ENCODE measurements at regions not wholly inside any gene's neighbourhood (a gene's known extent, or its start where the extent isn't known, plus 50 kb on each side); places are given as distances from the start of the nearest gene placed in this dataset.
"Not testable (repeated sequence)": the region's sequence is repeated elsewhere in the genome, so short reads cannot be mapped to it uniquely, and the experiment has no call there.

DNA sequence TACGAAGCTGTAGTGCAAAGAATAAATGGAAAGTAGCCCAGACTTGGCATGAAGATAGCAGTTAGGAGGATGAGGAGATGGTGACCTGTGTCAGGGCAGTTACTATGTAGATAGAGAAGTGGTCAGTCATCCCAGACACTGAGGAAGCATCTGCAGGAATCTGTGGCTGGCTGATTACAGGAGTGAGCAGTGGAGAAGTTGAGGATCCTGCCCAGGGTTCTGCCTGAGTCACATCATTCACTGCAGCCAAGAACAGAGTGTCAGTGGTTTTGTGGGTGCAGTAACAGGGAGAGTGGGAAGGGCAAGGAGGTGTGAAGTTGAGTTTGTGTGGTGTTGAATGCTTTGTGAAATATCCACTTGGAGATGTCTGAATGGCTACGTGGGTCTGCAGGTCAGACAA is 676.4 kb upstream of the NRP1 start:
- Histone ChIP-seq H3K27me3 (ENCODE audit: insufficient read depth, low read length, poor library complexity, severe bottlenecking) (no peaks in the 10 kb centered on the region), H3K9me3 (ENCODE audit: insufficient read depth, low read depth, low read length) (no peaks in the 10 kb centered on the region), H3K9me2 (replicated peaks; ENCODE audit: low read depth, low read length) (no peaks in the 10 kb centered on the region), H3F3A (ENCODE audit: low read depth) (no peaks in the 10 kb centered on the region), H3K9ac (ENCODE audit: low read depth, low read length, poor library complexity, severe bottlenecking) (no peak overlapping the region), H3K79me2 (ENCODE audit: insufficient read depth, low read length) (no peaks in the 10 kb centered on the region), H4K20me1 (ENCODE audit: insufficient read depth, low read length, poor library complexity, severe bottlenecking) (no peaks in the 10 kb centered on the region), H3K36me3 (ENCODE audit: insufficient read depth, low read length) (no peaks in the 10 kb centered on the region), H3K4me1 (ENCODE audit: insufficient read depth, low read length, poor library complexity, severe bottlenecking) (no peaks in the 10 kb centered on the region), H3K4me2 (ENCODE audit: low read depth, low read length, poor library complexity, severe bottlenecking) (no peak overlapping the region), H3K4me3 (ENCODE audit: low read length, poor library complexity, severe bottlenecking) (no peak overlapping the region), H2AFZ (ENCODE audit: low read length) (no peak overlapping the region)
- TF ChIP-seq, protein P1, sequence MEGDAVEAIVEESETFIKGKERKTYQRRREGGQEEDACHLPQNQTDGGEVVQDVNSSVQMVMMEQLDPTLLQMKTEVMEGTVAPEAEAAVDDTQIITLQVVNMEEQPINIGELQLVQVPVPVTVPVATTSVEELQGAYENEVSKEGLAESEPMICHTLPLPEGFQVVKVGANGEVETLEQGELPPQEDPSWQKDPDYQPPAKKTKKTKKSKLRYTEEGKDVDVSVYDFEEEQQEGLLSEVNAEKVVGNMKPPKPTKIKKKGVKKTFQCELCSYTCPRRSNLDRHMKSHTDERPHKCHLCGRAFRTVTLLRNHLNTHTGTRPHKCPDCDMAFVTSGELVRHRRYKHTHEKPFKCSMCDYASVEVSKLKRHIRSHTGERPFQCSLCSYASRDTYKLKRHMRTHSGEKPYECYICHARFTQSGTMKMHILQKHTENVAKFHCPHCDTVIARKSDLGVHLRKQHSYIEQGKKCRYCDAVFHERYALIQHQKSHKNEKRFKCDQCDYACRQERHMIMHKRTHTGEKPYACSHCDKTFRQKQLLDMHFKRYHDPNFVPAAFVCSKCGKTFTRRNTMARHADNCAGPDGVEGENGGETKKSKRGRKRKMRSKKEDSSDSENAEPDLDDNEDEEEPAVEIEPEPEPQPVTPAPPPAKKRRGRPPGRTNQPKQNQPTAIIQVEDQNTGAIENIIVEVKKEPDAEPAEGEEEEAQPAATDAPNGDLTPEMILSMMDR (conservative IDR thresholded peaks at IDR 0.05; ENCODE audit: low read length), result no peak
- TF ChIP-seq EZH2phosphoT487 (IDR thresholded peaks at IDR 0.05; ENCODE audit: borderline replicate concordance), result no peak

DNA sequence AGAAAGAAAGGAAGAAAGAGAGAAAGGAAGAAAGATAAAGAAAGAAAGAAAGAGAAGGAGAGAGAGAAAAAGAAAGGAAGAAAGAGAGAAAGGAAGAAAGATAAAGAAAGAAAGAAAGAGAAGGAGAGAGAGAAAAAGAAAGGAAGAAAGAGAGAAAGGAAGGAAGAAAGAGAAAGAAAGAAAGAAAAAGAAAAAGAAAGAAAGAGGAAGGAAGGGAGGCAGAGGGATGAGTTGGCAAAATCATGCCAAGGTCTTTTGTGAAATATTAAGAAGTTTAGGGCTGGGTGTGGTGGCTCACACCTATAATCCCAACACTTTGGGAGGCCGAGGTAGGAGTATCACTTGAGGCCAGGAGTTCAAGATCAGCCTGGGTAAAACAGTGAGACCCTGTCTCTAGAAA is 675.8 kb upstream of the NRP1 start:
- not testable (repeated sequence) for H3K27me3 ChIP-seq (ENCODE audit: insufficient read depth, low read length, poor library complexity, severe bottlenecking); H3K4me1 ChIP-seq (ENCODE audit: insufficient read depth, low read length, poor library complexity, severe bottlenecking); H3K9ac ChIP-seq (ENCODE audit: low read depth, low read length, poor library complexity, severe bottlenecking); H3K79me2 ChIP-seq (ENCODE audit: insufficient read depth, low read length); H3K9me3 ChIP-seq (ENCODE audit: insufficient read depth, low read depth, low read length); H3K4me2 ChIP-seq (ENCODE audit: low read depth, low read length, poor library complexity, severe bottlenecking); H3K4me3 ChIP-seq (ENCODE audit: low read length, poor library complexity, severe bottlenecking); H3K36me3 ChIP-seq (ENCODE audit: insufficient read depth, low read length); H4K20me1 ChIP-seq (ENCODE audit: insufficient read depth, low read length, poor library complexity, severe bottlenecking); H3F3A ChIP-seq (ENCODE audit: low read depth); H2AFZ ChIP-seq (ENCODE audit: low read length); H3K9me2 ChIP-seq (replicated peaks; ENCODE audit: low read depth, low read length)

DNA sequence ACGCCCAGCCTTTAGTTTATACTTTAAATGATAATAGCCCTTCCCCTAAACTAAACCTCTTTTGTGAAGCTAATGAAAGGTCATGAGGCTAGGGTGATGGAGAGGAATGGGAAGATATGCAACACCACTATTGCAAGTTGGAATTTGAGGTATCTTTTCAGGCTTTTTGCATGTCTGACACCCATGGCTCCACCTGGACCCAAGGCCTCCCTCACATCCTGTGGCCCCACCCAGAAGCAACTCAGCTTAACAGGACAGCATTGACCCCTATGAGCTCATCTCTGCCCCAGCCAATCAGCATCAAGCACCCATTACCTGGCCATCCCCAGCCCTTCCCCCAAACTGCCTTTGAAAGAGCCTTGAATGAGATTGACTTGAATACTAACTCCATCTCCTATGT is 674.2 kb upstream of the NRP1 start:
- Histone ChIP-seq H3K4me3 (ENCODE audit: low read length, poor library complexity, severe bottlenecking) (no peak overlapping the region), H2AFZ (ENCODE audit: low read length) (no peak overlapping the region), H3K4me2 (ENCODE audit: low read depth, low read length, poor library complexity, severe bottlenecking) (no peak overlapping the region), H4K20me1 (ENCODE audit: insufficient read depth, low read length, poor library complexity, severe bottlenecking) (no peaks in the 10 kb centered on the region), H3K4me1 (ENCODE audit: insufficient read depth, low read length, poor library complexity, severe bottlenecking) (no peaks in the 10 kb centered on the region), H3K36me3 (ENCODE audit: insufficient read depth, low read length) (no peaks in the 10 kb centered on the region), H3K79me2 (ENCODE audit: insufficient read depth, low read length) (no peaks in the 10 kb centered on the region), H3K27me3 (ENCODE audit: insufficient read depth, low read length, poor library complexity, severe bottlenecking) (no peaks in the 10 kb centered on the region), H3K9me3 (ENCODE audit: insufficient read depth, low read depth, low read length) (no peaks in the 10 kb centered on the region), H3K9ac (ENCODE audit: low read depth, low read length, poor library complexity, severe bottlenecking) (no peak overlapping the region), H3K9me2 (replicated peaks; ENCODE audit: low read depth, low read length) (no peaks in the 10 kb centered on the region), H3F3A (ENCODE audit: low read depth) (no peaks in the 10 kb centered on the region)
- TF ChIP-seq, protein P1 (conservative IDR thresholded peaks at IDR 0.05; ENCODE audit: low read length), result no peak
- no peak for TF ChIP-seq EZH2phosphoT487 (IDR thresholded peaks at IDR 0.05; ENCODE audit: borderline replicate concordance)

DNA sequence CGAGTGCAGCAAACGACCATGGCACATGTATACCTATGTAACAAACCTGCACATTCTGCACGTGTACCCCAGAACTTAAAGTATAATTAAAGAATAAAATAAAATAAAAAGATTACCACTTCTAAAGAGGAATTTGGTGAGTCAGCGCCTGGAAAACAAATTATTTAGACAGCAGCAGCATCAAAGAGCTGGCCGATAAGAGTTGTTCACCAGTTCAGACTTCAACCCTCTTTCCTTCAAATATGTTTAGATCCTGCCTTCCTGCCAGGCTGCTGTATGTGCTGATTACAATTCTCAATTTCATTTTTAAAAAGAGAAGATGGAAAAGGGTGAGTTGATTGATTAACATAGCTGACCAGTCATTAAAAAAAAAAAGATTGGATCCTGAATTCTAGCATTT is 672.0 kb upstream of the NRP1 start:
- no peaks in the 10 kb centered on the region for H3K27me3 ChIP-seq (ENCODE audit: insufficient read depth, low read length, poor library complexity, severe bottlenecking)
- H3K79me2 ChIP-seq (ENCODE audit: insufficient read depth, low read length), result no peaks in the 10 kb centered on the region
- no peaks in the 10 kb centered on the region for H3K9me2 ChIP-seq (replicated peaks; ENCODE audit: low read depth, low read length)
- no peak overlapping the region for H3K4me2 ChIP-seq (ENCODE audit: low read depth, low read length, poor library complexity, severe bottlenecking)
- no peaks in the 10 kb centered on the region for H3F3A ChIP-seq (ENCODE audit: low read depth)
- H3K4me1 ChIP-seq (ENCODE audit: insufficient read depth, low read length, poor library complexity, severe bottlenecking), result no peaks in the 10 kb centered on the region
- H4K20me1 ChIP-seq (ENCODE audit: insufficient read depth, low read length, poor library complexity, severe bottlenecking), result no peaks in the 10 kb centered on the region
- H3K9me3 ChIP-seq (ENCODE audit: insufficient read depth, low read depth, low read length), result no peaks in the 10 kb centered on the region
- TF ChIP-seq, protein P1 (conservative IDR thresholded peaks at IDR 0.05; ENCODE audit: low read length), result no peak
- TF ChIP-seq EZH2phosphoT487 (IDR thresholded peaks at IDR 0.05; ENCODE audit: borderline replicate concordance), result no peak
- no peak overlapping the region for H3K9ac ChIP-seq (ENCODE audit: low read depth, low read length, poor library complexity, severe bottlenecking)
- no peak overlapping the region for H3K4me3 ChIP-seq (ENCODE audit: low read length, poor library complexity, severe bottlenecking)
- no peaks in the 10 kb centered on the region for H3K36me3 ChIP-seq (ENCODE audit: insufficient read depth, low read length)
- no peak overlapping the region for H2AFZ ChIP-seq (ENCODE audit: low read length)
